HepG2 (cell line): ENCODE measurements at regions not wholly inside any gene's neighbourhood (a gene's known extent, or its start where the extent isn't known, plus 50 kb on each side); places are given as distances from the start of the nearest gene placed in this dataset.

Source experiments
- ATAC-seq: fragments of 200-7000 bp; cut with Tn5 transposase; 3 replicates; pipeline ENCODE4 v1.9.1; 2020; ENCODE audit warnings: mild to moderate bottlenecking, moderate library complexity
- BruUV-seq: library from RNA; stranded (reverse); fragments of 400-500 nt; replicated peaks from 2 replicates; lab custom pipeline; 2021; lab: Mats Ljungman, UMichigan
- CTCF ChIA-PET: fragments of 300-600 bp; formaldehyde crosslinking; extraction: SDS; loops from one replicate; lab custom pipeline; 2021; ENCODE audit warnings: low total read pairs, inconsistent platforms, low intra/inter-chr PET ratio; lab: Yijun Ruan, JAX
- POLR2A ChIA-PET: fragments of 350-600 bp; sonication (Branson Sonifier 250); formaldehyde crosslinking; loops from one replicate; lab custom pipeline; 2020; ENCODE audit warnings: antibody characterized with exemption, inconsistent platforms; lab: Yijun Ruan, JAX
- DNase-seq: peaks from one replicate; pipeline ENCODE4 v3.0.0-alpha.2; 2015; ENCODE audit warnings: low spot score
- FAIRE-seq: peaks from 3 replicates; lab custom pipeline; 2011; peaks lifted over from hg19 to GRCh38; lab: Jason Lieb, UNC
- H2AFZ ChIP-seq: one replicate; pipeline ENCODE4 v1.6.1; 2011; ENCODE audit warnings: low read length, inconsistent platforms
- H3K27ac ChIP-seq: fragments of 300-600 bp; 3 replicates; pipeline ENCODE4 v1.8.0; 2011; ENCODE audit warnings: mixed run types, mild to moderate bottlenecking, mixed read lengths, low read length, inconsistent platforms; ENCODE audit not compliant: insufficient read depth; ENCODE audit errors: extremely low read length
- H3K27me3 ChIP-seq, 2 experiments: fragments of 200-600 bp in 1 of 2; 2 replicates in 1 of 2; 3 replicates in 1 of 2; pipeline versions ENCODE4 v1.6.0 to v1.8.0; 2011; ENCODE audit warnings: low read length in 2 of 2, mild to moderate bottlenecking in 2 of 2, moderate library complexity in 2 of 2, inconsistent platforms in 1 of 2; ENCODE audit not compliant: insufficient read depth in 2 of 2, control insufficient read depth in 1 of 2
- H3K36me3 ChIP-seq, 2 experiments: fragments of 200-600 bp in 1 of 2; replicated peaks in 1 of 2; 2 replicates in 1 of 2; 3 replicates in 1 of 2; pipeline versions ENCODE4 v1.5.1 to v1.8.0; 2011; ENCODE audit warnings: low read length in 2 of 2, inconsistent platforms in 1 of 2; ENCODE audit not compliant: insufficient read depth in 2 of 2, control insufficient read depth in 1 of 2
- H3K4me1 ChIP-seq: 2 replicates; pipeline ENCODE4 v1.5.1; 2012; ENCODE audit warnings: low read length, inconsistent platforms; ENCODE audit not compliant: insufficient read depth
- H3K4me2 ChIP-seq: 2 replicates; pipeline ENCODE4 v1.6.0; 2011; ENCODE audit warnings: low read depth, low read length, inconsistent platforms
- H3K4me3 ChIP-seq, 3 experiments: fragments of 200-600 bp in 1 of 3; sonication (generic), shearing (Covaris generic) in 1 of 3; replicated peaks in 1 of 3; 2 replicates each; pipeline ENCODE4 v1.5.1; 2011 to 2016; ENCODE audit warnings: low read length in 3 of 3, inconsistent platforms in 2 of 3, low read depth in 2 of 3, mild to moderate bottlenecking in 2 of 3, control low read depth in 1 of 3, mixed read lengths in 1 of 3; ENCODE audit not compliant: insufficient read depth in 1 of 3
- H3K79me2 ChIP-seq: one replicate; pipeline ENCODE4 v1.6.1; 2011; ENCODE audit warnings: low read length, inconsistent platforms; ENCODE audit not compliant: insufficient read depth
- H3K9ac ChIP-seq: 2 replicates; pipeline ENCODE4 v1.6.0; 2011; ENCODE audit warnings: mild to moderate bottlenecking, low read depth, low read length, inconsistent platforms; ENCODE audit not compliant: insufficient read depth
- H3K9me3 ChIP-seq: 2 replicates; pipeline ENCODE4 v1.5.1; 2012; ENCODE audit warnings: mild to moderate bottlenecking, low read length
- H4K20me1 ChIP-seq: 2 replicates; pipeline ENCODE4 v1.6.0; 2011; ENCODE audit warnings: inconsistent platforms, mild to moderate bottlenecking, low read length, moderate library complexity; ENCODE audit not compliant: insufficient read depth
- AGO1 ChIP-seq: fragments of 200-400 bp; formaldehyde crosslinking; IDR thresholded peaks from 2 replicates; pipeline ENCODE4 v1.6.1; 2017; ENCODE audit warnings: mild to moderate bottlenecking, low read depth, low read length, moderate library complexity; ENCODE audit not compliant: poor library complexity, severe bottlenecking
- ATF4 ChIP-seq, 2 experiments: fragments of 450-650 bp in 1 of 2; sonication (generic) in 1 of 2; formaldehyde crosslinking; IDR thresholded peaks; 2 replicates each; pipeline versions ENCODE4 v1.5.0 to v1.8.0; 2020 to 2022; ENCODE audit warnings: mild to moderate bottlenecking in 1 of 2, missing genetic modification reagents in 1 of 2
- GATAD2A ChIP-seq: IDR thresholded peaks from 2 replicates; pipeline ENCODE4 v1.6.1; 2016
- MAFF ChIP-seq: IDR thresholded peaks from 2 replicates; pipeline ENCODE4 v1.6.1; 2011; ENCODE audit warnings: low read depth, low read length, improper control_type of control experiment
- MAFK ChIP-seq, 2 experiments: IDR thresholded peaks in 1 of 2; conservative IDR thresholded peaks in 1 of 2; 2 replicates each; pipeline ENCODE4 v1.6.1; 2011; ENCODE audit warnings: improper control_type of control experiment in 2 of 2, low read length in 2 of 2
- PLRG1 ChIP-seq: fragments of 450-650 bp; conservative IDR thresholded peaks from 2 replicates; pipeline ENCODE4 v1.6.1; 2016
- ZNF44 ChIP-seq: sonication (generic); formaldehyde crosslinking; IDR thresholded peaks from 2 replicates; pipeline ENCODE4 v1.5.1; 2020; ENCODE audit warnings: mild to moderate bottlenecking, missing genetic modification reagents
- ZNF841 ChIP-seq: sonication (generic); formaldehyde crosslinking; IDR thresholded peaks from 2 replicates; pipeline ENCODE4 v1.8.1; 2023; ENCODE audit warnings: missing genetic modification reagents, borderline replicate concordance
- WGBS: methylation state at CpG from one replicate; pipeline ENCODE4 v1.1.6; 2017; ENCODE audit warnings: low lambda C conversion rate; 5-methylcytosine and 5-hydroxymethylcytosine counted together
- in situ Hi-C: cut with HindIII; loops from 2 replicates; pipeline ENCODE4 v1.10.0; 2017; ENCODE audit warnings: low pct_unique_long_range_greater_than_20kb; ENCODE audit not compliant: extremely low pct_ligation_motif_present
- intact Hi-C: fragments of 100-400 bp; cut with micrococcal nuclease; formaldehyde crosslinking; loops from one replicate; pipeline ENCODE4 v1.10.0; 2022; ENCODE audit not compliant: unreplicated experiment

- Histone ChIP-seq H3K9me3 (no peaks in the 10 kb centered on the region), H2AFZ (no peak overlapping the region), H3K79me2 (no peaks in the 10 kb centered on the region), H3K9ac (no peak overlapping the region), H3K36me3 (no peaks in the 10 kb centered on the region), H4K20me1 (no peaks in the 10 kb centered on the region), H3K27me3 (no peaks in the 10 kb centered on the region), H3K4me1 (no peaks in the 10 kb centered on the region), H3K4me2 (no peak overlapping the region), H3K4me3 (no peak overlapping the region), H3K27ac (no peak overlapping the region)
- WGBS, result 30% methylated on average over 3 of the region's 3 CpGs
- no peak for FAIRE-seq
- in situ Hi-C loops (no loop called here), intact Hi-C loops (no loop called here)
- POLR2A ChIA-PET, result no interaction called here
- no peak for DNase-seq
- ATAC-seq, result no peak
- no TSS peak for BruUV-seq
- CTCF ChIA-PET, result no interaction called here
- peak in 1 of 2 experiments; percentile 17; a peak in 1 of 4 replicates for TF ChIP-seq MAFK (conservative IDR thresholded peaks at IDR 0.05 in 1 of 2, IDR thresholded peaks at IDR 0.05 in 1 of 2; ENCODE audit: low read length in 2 of 2)
- no peak for TF ChIP-seq AGO1
Observed at GRCh38 chr4:129410115-129410514, 314.2 kb downstream of the C4orf33 start.

- Histone ChIP-seq H3K36me3 (no peaks in the 10 kb centered on the region), H3K4me3 (no peak overlapping the region), H2AFZ (no peak overlapping the region), H3K4me2 (no peak overlapping the region), H3K27ac (no peak overlapping the region), H4K20me1 (no peaks in the 10 kb centered on the region), H3K9me3 (no peaks in the 10 kb centered on the region), H3K9ac (no peak overlapping the region), H3K4me1 (no peaks in the 10 kb centered on the region), H3K27me3 (no peaks in the 10 kb centered on the region; a peak in 1 of 5 replicates), H3K79me2 (no peaks in the 10 kb centered on the region)
- CTCF ChIA-PET, result no interaction called here
- FAIRE-seq, result no peak
- WGBS, result 0% methylated on average over 1 of the region's 1 CpG
- TF ChIP-seq ZNF841, result no peak
- TF ChIP-seq PLRG1, result no peak
- peak; percentile 66 to 79 for TF ChIP-seq MAFK (conservative IDR thresholded peaks at IDR 0.05 in 1 of 2, IDR thresholded peaks at IDR 0.05 in 1 of 2; ENCODE audit: low read length in 2 of 2)
- no peak for TF ChIP-seq ZNF44
- TF ChIP-seq ATF4 (CRISPR knock-in tag; IDR thresholded peaks at IDR 0.05), result no peak
- TF ChIP-seq MAFF, result peak; percentile 88
- TF ChIP-seq GATAD2A (CRISPR knock-in tag), result no peak
- intact Hi-C loops, result no loop called here
- no peak for ATAC-seq
- no TSS peak for BruUV-seq
- no peak for DNase-seq
- in situ Hi-C loops, result no loop called here
- POLR2A ChIA-PET, result no interaction called here
Observed at GRCh38 chr4:129415004-129415403, 319.1 kb downstream of the C4orf33 start.
